ENCODE measurements at regions not wholly inside any gene's neighbourhood (a gene's known extent, or its start where the extent isn't known, plus 50 kb on each side); places are given as distances from the start of the nearest gene placed in this dataset.

GRCh38 chr6:168138436-168138835 lies 59.4 kb upstream of the FRMD1 start:
- no peak for DNase-seq (ENCODE audit: low read depth, low spot score)
- no peak overlapping the region for H3K4me3 ChIP-seq (ENCODE audit: low read depth, low read length)

GRCh38 chr6:168137024-168137423 lies 58.0 kb upstream of the FRMD1 start:
- TF ChIP-seq CTCF (IDR thresholded peaks at IDR 0.05; ENCODE audit: low read depth, low read length): no peak
- ChIA-PET POLR2A (no interaction called here), CTCF (no interaction called here)
- H3K27me3 ChIP-seq (ENCODE audit: control insufficient read depth, insufficient read depth, low read length): no peaks in the 10 kb centered on the region
- peaks cover 9% of the 10 kb centered on the region; the same call in 1 of the 2 replicates for H3K9me3 ChIP-seq (ENCODE audit: control insufficient read depth, insufficient read depth, low read length)
- no peak for DNase-seq (ENCODE audit: low read depth, low spot score)
- H3K4me3 ChIP-seq (ENCODE audit: low read depth, low read length): no peak overlapping the region
- no peak overlapping the region for H3K27ac ChIP-seq (ENCODE audit: low read depth, low read length)

More at GRCh38 chr6:168138436-168138835, 59.4 kb upstream of the FRMD1 start:
- no peaks in the 10 kb centered on the region for H3K27me3 ChIP-seq (ENCODE audit: control insufficient read depth, insufficient read depth, low read length)
- no peak overlapping the region for H3K27ac ChIP-seq (ENCODE audit: low read depth, low read length)
- H3K9me3 ChIP-seq (ENCODE audit: control insufficient read depth, insufficient read depth, low read length): peaks cover 3% of the 10 kb centered on the region; the same call in 1 of the 2 replicates
- no peak for TF ChIP-seq CTCF (IDR thresholded peaks at IDR 0.05; ENCODE audit: low read depth, low read length)
- POLR2A ChIA-PET: no interaction called here
- CTCF ChIA-PET: no interaction called here

GRCh38 chr6:168136622-168137021 lies 57.6 kb upstream of the FRMD1 start:
- TF ChIP-seq CTCF (IDR thresholded peaks at IDR 0.05; ENCODE audit: low read depth, low read length): no peak
- Histone ChIP-seq H3K4me3 (ENCODE audit: low read depth, low read length) (no peak overlapping the region), H3K27ac (ENCODE audit: low read depth, low read length) (no peak overlapping the region), H3K9me3 (ENCODE audit: control insufficient read depth, insufficient read depth, low read length) (peaks cover 9% of the 10 kb centered on the region), H3K27me3 (ENCODE audit: control insufficient read depth, insufficient read depth, low read length) (no peaks in the 10 kb centered on the region)
- ChIA-PET POLR2A (no interaction called here), CTCF (no interaction called here)
- no peak for DNase-seq (ENCODE audit: low read depth, low spot score)

- Histone ChIP-seq H3K27me3 (ENCODE audit: control insufficient read depth, insufficient read depth, low read length) (no peaks in the 10 kb centered on the region), H3K4me3 (ENCODE audit: low read depth, low read length) (no peak overlapping the region), H3K9me3 (ENCODE audit: control insufficient read depth, insufficient read depth, low read length) (peaks cover 14% of the 10 kb centered on the region), H3K27ac (ENCODE audit: low read depth, low read length) (no peak overlapping the region)
- DNase-seq (ENCODE audit: low read depth, low spot score): no peak
- POLR2A ChIA-PET: no interaction called here
- TF ChIP-seq CTCF (IDR thresholded peaks at IDR 0.05; ENCODE audit: low read depth, low read length): no peak
- CTCF ChIA-PET: no interaction called here
These were observed 57.0 kb upstream of the FRMD1 start for GRCh38 chr6:168136001-168136400.

- peaks cover 24% of the 10 kb centered on the region for H3K9me3 ChIP-seq (ENCODE audit: control insufficient read depth, insufficient read depth, low read length)
- DNase-seq (ENCODE audit: low read depth, low spot score): no peak
- CTCF ChIA-PET: no interaction called here
- no peak overlapping the region for H3K27ac ChIP-seq (ENCODE audit: low read depth, low read length)
- H3K27me3 ChIP-seq (ENCODE audit: control insufficient read depth, insufficient read depth, low read length): no peaks in the 10 kb centered on the region
- POLR2A ChIA-PET: no interaction called here
- no peak overlapping the region for H3K4me3 ChIP-seq (ENCODE audit: low read depth, low read length)
- no peak for TF ChIP-seq CTCF (IDR thresholded peaks at IDR 0.05; ENCODE audit: low read depth, low read length)
These were observed 55.7 kb upstream of the FRMD1 start for GRCh38 chr6:168134560-168135201.
